ENCODE measurements at regions not wholly inside any gene's neighbourhood (a gene's known extent, or its start where the extent isn't known, plus 50 kb on each side); places are given as distances from the start of the nearest gene placed in this dataset.
"Not testable (repeated sequence)": the region's sequence is repeated elsewhere in the genome, so short reads cannot be mapped to it uniquely, and the experiment has no call there.

DNA sequence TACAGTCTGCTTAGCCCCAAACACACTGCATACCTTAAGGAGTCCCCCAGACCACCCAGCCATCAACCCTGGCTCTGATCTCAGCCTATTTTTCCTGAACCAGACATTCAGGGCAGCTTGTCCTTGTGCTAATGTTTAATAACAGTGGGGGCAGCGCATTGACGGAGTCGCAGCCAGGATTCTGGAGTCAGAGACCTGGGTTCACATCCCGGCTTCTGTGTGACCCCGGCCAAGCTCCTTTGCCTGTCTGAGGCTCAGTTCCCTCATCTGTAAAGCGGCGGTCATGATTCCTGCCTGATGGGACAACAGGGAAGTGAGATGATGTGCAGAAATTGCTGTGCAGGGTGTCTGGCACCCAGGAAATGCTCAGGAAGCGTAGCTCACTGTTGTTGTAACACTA is 63.1 kb downstream of the MATN1 start:
- no peak for DNase-seq

- DNase-seq: no peak
Observed at GRCh38 chr1:30659702-30660101, 63.7 kb downstream of the MATN1 start.

- not testable (repeated sequence) for DNase-seq
Observed at GRCh38 chr1:30658375-30658774, 65.0 kb downstream of the MATN1 start.

GRCh38 chr1:30658014-30658336 is 65.4 kb downstream of the MATN1 start:
- DNase-seq: no peak

DNA sequence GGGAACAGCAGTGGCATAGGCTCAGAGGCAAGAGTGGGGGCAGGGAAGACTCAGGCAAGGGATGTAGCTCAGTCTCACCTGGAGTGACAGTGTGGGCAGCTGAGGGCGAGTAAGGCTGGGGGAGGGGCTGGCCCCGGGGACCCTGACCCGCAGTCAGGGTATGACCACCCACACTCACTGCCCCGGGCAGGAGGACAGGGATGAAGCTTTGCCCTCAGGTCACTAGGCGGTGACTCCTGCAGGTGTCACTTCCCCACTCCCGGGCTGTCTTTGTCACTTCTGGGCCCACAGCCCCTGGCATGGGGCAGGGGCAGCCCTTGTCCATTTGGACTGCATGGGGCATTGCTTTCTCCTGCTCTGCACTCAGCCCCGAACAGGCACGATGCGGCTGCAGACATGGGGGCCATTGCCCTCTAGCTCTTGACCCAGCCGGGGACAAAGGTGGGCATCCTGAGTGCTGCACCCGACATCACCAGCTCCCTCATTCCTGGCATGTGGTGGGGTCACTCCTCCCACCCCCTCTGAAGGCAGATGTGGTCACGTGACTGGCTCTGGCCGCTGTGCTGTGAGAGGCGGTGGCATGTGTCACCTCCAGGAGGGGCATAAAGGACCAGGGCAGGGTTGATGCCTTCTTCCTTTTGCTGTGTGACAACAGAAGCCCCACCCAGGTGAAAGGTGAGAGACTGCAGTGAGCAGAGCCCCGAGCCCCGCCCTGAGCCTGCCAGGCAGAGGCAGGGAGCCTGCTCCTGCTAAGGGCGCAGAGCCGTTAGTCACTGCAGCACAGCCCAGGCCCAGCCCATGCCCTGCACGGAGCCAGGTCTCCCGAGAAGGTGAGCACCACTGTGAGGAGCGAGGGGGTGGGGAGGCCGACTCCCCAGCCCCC is 66.0 kb downstream of the MATN1 start:
- DNase-seq: no peak

- DNase-seq: no peak
Observed at GRCh38 chr1:30656171-30656940, 67.0 kb downstream of the MATN1 start.

DNA sequence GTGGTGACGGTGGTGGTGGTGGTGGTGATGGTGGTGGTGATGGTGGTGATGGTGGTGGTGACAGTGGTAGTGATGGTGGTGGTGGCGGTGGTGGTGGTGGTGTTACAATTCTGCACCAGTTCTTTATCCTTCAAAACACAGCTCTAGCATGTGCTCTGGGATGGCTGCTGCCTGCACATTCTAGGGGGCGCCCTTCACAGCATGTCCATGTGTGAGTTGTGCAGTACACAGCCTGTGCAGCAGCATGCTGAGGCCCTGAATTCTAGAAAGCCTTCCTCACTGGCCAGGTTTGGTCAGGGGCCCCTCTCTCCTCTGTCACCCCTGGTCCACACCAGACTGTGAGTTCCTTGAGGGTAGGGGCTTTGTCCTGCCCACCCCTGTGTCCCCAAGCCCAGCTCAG is 67.7 kb downstream of the MATN1 start:
- no peak for DNase-seq

GRCh38 chr1:30654188-30654587 is 69.2 kb downstream of the MATN1 start:
- no peak for DNase-seq

DNA sequence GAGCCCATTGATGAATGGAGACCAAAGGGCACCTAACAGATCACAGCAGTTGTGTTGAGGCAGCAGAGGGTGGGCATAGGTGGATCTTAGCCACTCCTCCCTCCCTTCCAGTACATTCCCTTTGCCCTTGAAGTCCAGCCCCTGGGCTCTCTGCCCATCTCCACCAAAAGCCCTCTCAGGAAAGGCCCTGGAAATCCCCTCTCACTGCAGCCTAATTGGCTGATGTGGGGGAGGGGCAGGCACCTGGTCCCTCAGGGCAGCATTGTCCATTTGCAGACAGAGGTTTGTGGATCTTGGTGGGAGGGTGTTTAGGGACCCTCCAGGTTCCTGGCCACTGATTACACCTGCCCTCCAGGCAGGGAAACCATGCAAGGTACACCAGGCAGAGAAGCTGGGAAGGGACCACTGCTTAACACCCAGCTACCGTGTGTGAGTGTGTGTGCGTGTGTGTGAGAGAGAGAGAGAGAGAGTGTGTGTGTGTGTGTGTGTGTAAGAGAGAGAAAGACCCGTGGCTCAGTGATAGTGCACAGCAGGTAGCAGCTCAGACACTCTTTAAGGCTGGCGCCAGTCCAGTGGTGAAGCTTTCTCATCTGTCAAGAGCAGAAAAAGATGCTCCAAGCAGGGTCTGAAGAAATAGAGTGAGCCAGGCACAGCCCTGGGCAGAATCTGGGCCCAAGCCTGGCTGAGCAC is 71.1 kb downstream of the MATN1 start:
- no peak for DNase-seq

GRCh38 chr1:30651395-30651794 is 72.0 kb downstream of the MATN1 start:
- DNase-seq: not testable (repeated sequence)

- DNase-seq: no peak
Observed at GRCh38 chr1:30650968-30651320, 72.4 kb downstream of the MATN1 start.

DNA sequence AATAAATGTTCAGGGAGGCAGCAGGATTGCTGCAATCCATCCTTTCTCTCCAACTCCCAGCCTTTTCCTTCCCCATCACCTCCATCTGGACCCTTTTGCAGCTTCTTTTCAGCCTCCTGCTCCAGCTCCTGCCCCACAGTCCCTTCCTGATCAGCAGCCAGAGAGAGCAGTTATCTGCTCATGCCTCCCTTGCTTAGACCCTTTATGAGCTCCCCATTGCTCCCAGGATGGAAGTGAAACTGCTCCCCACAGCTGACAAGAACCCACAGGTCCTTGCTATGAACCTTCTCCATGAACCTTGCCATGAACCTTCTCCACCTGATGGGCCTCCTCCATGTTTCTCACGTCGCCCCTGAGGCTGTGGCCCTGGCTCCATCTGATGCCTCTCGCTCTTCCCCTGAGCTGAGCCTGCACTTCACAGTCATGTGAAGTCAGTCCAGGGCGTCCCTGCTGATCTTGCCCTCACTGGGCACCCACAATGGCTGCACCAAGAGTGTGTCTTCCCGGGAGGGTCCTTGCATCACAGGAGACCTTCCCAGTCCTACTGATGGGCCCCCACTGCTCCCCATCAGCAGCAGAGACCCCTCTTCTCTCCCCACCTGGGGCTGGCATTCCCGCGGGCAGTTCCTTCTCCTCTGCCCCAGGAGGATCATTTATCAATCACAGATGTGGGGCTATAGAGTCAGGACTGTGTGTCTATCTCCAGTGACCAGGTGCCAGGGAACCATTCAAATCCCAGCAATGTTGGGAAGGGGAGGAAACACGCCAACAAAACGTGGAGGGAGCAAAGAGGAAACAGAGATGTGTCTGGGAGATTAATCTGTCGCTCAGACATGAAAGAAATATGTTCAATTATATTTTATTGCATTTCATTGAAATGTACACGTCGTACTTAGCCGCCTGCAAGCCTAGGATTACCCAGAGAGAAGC is 73.1 kb downstream of the MATN1 start:
- DNase-seq: no peak

- DNase-seq: no peak
Observed at GRCh38 chr1:30649321-30649991, 73.9 kb downstream of the MATN1 start.

DNA sequence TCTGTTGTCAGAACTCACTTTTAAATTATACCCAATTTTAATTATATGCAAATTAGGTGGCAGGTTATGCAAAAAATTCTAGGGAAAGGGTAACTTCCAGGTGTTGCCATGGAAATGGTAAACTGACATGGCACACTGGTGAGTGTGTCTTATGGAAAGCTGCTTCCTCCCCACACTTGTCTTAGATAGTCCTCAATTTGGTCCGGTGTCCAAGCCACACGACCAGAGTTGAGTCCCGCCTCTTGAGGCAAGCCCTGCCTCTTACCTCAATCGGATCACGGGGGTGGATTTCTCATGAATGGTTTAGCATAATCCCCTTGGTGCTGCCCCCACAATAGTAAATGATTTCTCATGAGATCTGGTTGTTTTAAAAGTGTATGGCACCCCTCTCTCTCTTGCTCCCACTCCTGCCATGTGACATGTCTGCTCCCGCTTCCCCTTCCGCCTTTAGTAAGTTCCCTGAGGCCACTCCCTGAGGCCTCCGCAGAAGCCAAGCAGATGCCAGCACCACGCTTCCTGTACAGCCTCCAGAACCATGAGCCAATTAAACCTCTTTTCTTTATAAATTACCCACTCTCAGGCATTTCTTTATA is 74.9 kb downstream of the MATN1 start:
- DNase-seq: no peak

GRCh38 chr1:30645807-30646206 is 77.6 kb downstream of the MATN1 start:
- DNase-seq: no peak

DNA sequence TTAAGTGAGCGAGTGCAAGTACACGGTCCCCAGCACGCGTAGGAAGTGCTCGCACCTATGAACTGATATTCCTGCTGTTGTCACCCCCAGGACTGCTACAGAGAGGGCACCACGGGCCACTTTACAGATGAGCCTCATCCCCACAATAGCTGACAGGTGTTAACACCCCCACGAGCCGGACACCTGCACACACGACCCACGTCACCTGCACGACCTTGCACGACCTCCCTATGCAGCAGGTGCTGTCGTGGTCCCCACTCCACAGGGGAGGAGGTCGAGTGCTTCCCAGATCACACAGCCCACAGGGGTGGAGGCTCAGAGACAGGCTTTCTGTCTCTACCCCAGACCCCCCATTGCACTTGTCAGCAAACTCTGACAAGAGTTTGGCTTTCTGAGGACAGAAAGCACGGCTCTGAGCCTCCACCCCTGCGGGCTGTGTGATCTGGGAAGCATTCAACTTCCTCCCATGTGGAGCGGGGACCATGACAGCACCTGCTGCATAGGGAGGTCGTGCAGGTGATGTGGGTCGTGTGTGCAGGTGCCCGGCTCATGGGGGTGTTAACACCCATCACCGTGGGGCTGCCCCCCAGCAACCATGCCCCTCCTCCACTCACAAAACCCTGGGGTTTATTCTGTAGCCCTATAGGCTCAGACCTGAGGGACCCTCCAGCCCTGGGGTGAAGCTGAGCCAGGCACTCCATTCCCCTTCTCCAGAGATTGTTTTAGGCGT is 80.8 kb downstream of the MATN1 start:
- no peak for DNase-seq

GRCh38 chr1:30641572-30642353 is 81.6 kb downstream of the MATN1 start:
- DNase-seq: no peak

DNA sequence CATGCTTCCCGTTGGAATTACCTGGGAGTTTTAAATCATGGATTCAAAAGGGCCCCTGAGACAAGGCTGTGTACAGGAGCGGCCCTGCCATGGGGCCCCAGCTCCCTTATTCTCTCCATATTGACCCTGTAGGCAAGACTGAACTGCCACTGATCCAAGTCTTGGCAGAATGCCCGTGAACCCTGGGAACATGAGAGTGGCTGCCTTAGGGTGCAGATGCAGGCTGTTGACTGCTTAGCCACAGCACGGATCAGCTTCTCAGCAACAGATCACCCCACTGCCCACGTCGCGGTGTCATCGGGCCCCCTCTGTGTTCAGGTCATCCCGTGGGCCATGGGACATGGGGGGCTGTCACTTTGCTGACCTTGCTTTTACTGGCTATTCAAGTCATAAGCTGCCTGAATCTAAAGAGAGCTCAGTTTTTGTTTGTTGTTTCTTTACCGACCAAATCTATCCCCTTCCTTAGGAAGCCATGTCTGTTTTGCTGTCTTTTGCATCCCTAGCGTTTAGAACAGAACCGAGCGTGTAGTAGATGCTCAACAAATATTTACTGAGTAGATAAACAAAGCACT is 83.4 kb downstream of the MATN1 start:
- no peak for DNase-seq

GRCh38 chr1:30638811-30639210 is 84.6 kb downstream of the MATN1 start:
- DNase-seq: no peak

GRCh38 chr1:30638086-30638485 is 85.3 kb downstream of the MATN1 start:
- DNase-seq: no peak
